SJCRH30 (cell line): ENCODE measurements at regions not wholly inside any gene's neighbourhood (a gene's known extent, or its start where the extent isn't known, plus 50 kb on each side); places are given as distances from the start of the nearest gene placed in this dataset.
"Not testable (repeated sequence)": the region's sequence is repeated elsewhere in the genome, so short reads cannot be mapped to it uniquely, and the experiment has no call there.

Experiments
- DNase-seq, 2 experiments: peaks; one replicate each; pipeline ENCODE4 v3.0.0-alpha.2; 2015 to 2020
- H3K27ac ChIP-seq: fragments of 250-450 bp; sonication (Bioruptor Pico); 2 replicates; pipeline ENCODE4 v1.5.1; 2020; ENCODE audit warnings: mild to moderate bottlenecking, moderate library complexity
- H3K27me3 ChIP-seq: fragments of 250-450 bp; sonication (Bioruptor Pico); 2 replicates; pipeline ENCODE4 v1.5.1; 2020; ENCODE audit warnings: mild to moderate bottlenecking, moderate library complexity
- H3K36me3 ChIP-seq: fragments of 250-450 bp; sonication (Bioruptor Pico); 2 replicates; pipeline ENCODE4 v1.5.1; 2020; ENCODE audit warnings: mild to moderate bottlenecking, moderate library complexity
- H3K4me1 ChIP-seq: fragments of 250-450 bp; sonication (Bioruptor Pico); 2 replicates; pipeline ENCODE4 v1.5.1; 2020; ENCODE audit warnings: mild to moderate bottlenecking, moderate library complexity
- H3K4me3 ChIP-seq: fragments of 250-450 bp; sonication (Bioruptor Pico); 2 replicates; pipeline ENCODE4 v1.5.1; 2020; ENCODE audit warnings: mild to moderate bottlenecking, moderate library complexity
- H3K9me3 ChIP-seq: fragments of 250-450 bp; sonication (Bioruptor Pico); replicated peaks from 2 replicates; pipeline ENCODE4 v1.5.1; 2020; ENCODE audit warnings: mild to moderate bottlenecking, moderate library complexity

GRCh38 chr12:72134246-72135020 lies 137.7 kb upstream of the TRHDE start:
- Histone ChIP-seq H3K27me3 (no peaks in the 10 kb centered on the region), H3K4me3 (no peak overlapping the region), H3K36me3 (no peaks in the 10 kb centered on the region), H3K27ac (no peak overlapping the region), H3K4me1 (no peaks in the 10 kb centered on the region), H3K9me3 (no peaks in the 10 kb centered on the region)
- DNase-seq: no peak

GRCh38 chr12:72135021-72135301 lies 137.2 kb upstream of the TRHDE start:
- Histone ChIP-seq H3K27ac (no peak overlapping the region), H3K4me1 (no peaks in the 10 kb centered on the region), H3K27me3 (no peaks in the 10 kb centered on the region), H3K36me3 (no peaks in the 10 kb centered on the region), H3K4me3 (no peak overlapping the region), H3K9me3 (no peaks in the 10 kb centered on the region)
- no peak for DNase-seq

- Histone ChIP-seq H3K27ac (no peak overlapping the region), H3K27me3 (no peaks in the 10 kb centered on the region), H3K4me3 (no peak overlapping the region), H3K4me1 (no peaks in the 10 kb centered on the region), H3K36me3 (no peaks in the 10 kb centered on the region), H3K9me3 (no peaks in the 10 kb centered on the region)
- peak in 1 of 2 experiments; percentile 1 for DNase-seq
These were observed 135.4 kb upstream of the TRHDE start for GRCh38 chr12:72136792-72137191.

- no peaks in the 10 kb centered on the region for H3K36me3 ChIP-seq
- H3K4me3 ChIP-seq: no peak overlapping the region
- DNase-seq: no peak
These were observed 132.8 kb upstream of the TRHDE start for GRCh38 chr12:72139411-72139810.

GRCh38 chr12:72141381-72141780 lies 130.8 kb upstream of the TRHDE start:
- DNase-seq: peak in 1 of 2 experiments; percentile 17
- Histone ChIP-seq H3K9me3 (no peaks in the 10 kb centered on the region), H3K27ac (no peak overlapping the region), H3K36me3 (no peaks in the 10 kb centered on the region), H3K4me3 (no peak overlapping the region), H3K27me3 (no peaks in the 10 kb centered on the region), H3K4me1 (no peaks in the 10 kb centered on the region)

More at GRCh38 chr12:72139411-72139810, 132.8 kb upstream of the TRHDE start:
- H3K27ac ChIP-seq: no peak overlapping the region
- no peaks in the 10 kb centered on the region for H3K27me3 ChIP-seq
- H3K4me1 ChIP-seq: no peaks in the 10 kb centered on the region
- no peaks in the 10 kb centered on the region for H3K9me3 ChIP-seq

GRCh38 chr12:72144553-72144952 lies 127.6 kb upstream of the TRHDE start:
- H3K27ac ChIP-seq: no peak overlapping the region
- no peaks in the 10 kb centered on the region for H3K27me3 ChIP-seq
- no peak overlapping the region for H3K4me3 ChIP-seq
- no peaks in the 10 kb centered on the region for H3K36me3 ChIP-seq
- H3K9me3 ChIP-seq: no peaks in the 10 kb centered on the region
- DNase-seq: no peak
- no peaks in the 10 kb centered on the region for H3K4me1 ChIP-seq

- no peak overlapping the region for H3K27ac ChIP-seq
- H3K4me3 ChIP-seq: no peak overlapping the region
- H3K4me1 ChIP-seq: no peaks in the 10 kb centered on the region
- H3K27me3 ChIP-seq: no peaks in the 10 kb centered on the region
- no peak for DNase-seq
- H3K9me3 ChIP-seq: no peaks in the 10 kb centered on the region
- H3K36me3 ChIP-seq: no peaks in the 10 kb centered on the region
These were observed 125.7 kb upstream of the TRHDE start for GRCh38 chr12:72146495-72146894.

- H3K27me3 ChIP-seq: no peaks in the 10 kb centered on the region
- no peaks in the 10 kb centered on the region for H3K4me1 ChIP-seq
- H3K4me3 ChIP-seq: no peak overlapping the region
- H3K27ac ChIP-seq: no peak overlapping the region
- no peaks in the 10 kb centered on the region for H3K36me3 ChIP-seq
- no peak for DNase-seq
- no peaks in the 10 kb centered on the region for H3K9me3 ChIP-seq
These were observed 123.5 kb upstream of the TRHDE start for GRCh38 chr12:72148709-72149108.

GRCh38 chr12:72162875-72163274 lies 109.3 kb upstream of the TRHDE start:
- Histone ChIP-seq H3K4me1 (no peaks in the 10 kb centered on the region), H3K9me3 (no peaks in the 10 kb centered on the region), H3K27ac (no peak overlapping the region), H3K36me3 (no peaks in the 10 kb centered on the region), H3K4me3 (no peak overlapping the region), H3K27me3 (no peaks in the 10 kb centered on the region)
- DNase-seq: no peak

GRCh38 chr12:72168851-72169250 lies 103.3 kb upstream of the TRHDE start:
- Histone ChIP-seq H3K9me3 (no peaks in the 10 kb centered on the region), H3K36me3 (no peaks in the 10 kb centered on the region), H3K27ac (no peak overlapping the region), H3K4me3 (no peak overlapping the region), H3K4me1 (no peaks in the 10 kb centered on the region), H3K27me3 (no peaks in the 10 kb centered on the region)
- no peak for DNase-seq

GRCh38 chr12:72173974-72174373 lies 98.2 kb upstream of the TRHDE start:
- no peak for DNase-seq
- no peaks in the 10 kb centered on the region for H3K4me1 ChIP-seq
- no peaks in the 10 kb centered on the region for H3K9me3 ChIP-seq
- no peaks in the 10 kb centered on the region for H3K36me3 ChIP-seq
- H3K27ac ChIP-seq: no peak overlapping the region
- H3K4me3 ChIP-seq: no peak overlapping the region
- no peaks in the 10 kb centered on the region for H3K27me3 ChIP-seq

GRCh38 chr12:72178244-72178643 lies 93.9 kb upstream of the TRHDE start:
- Histone ChIP-seq H3K4me1 (no peaks in the 10 kb centered on the region), H3K9me3 (no peaks in the 10 kb centered on the region), H3K4me3 (no peak overlapping the region), H3K27ac (no peak overlapping the region), H3K36me3 (no peaks in the 10 kb centered on the region), H3K27me3 (no peaks in the 10 kb centered on the region)
- DNase-seq: no peak

- H3K36me3 ChIP-seq: no peaks in the 10 kb centered on the region
- H3K9me3 ChIP-seq: no peaks in the 10 kb centered on the region
- no peak for DNase-seq
- H3K4me3 ChIP-seq: no peak overlapping the region
- H3K27ac ChIP-seq: no peak overlapping the region
- H3K4me1 ChIP-seq: no peaks in the 10 kb centered on the region
- H3K27me3 ChIP-seq: no peaks in the 10 kb centered on the region
These were observed 93.3 kb upstream of the TRHDE start for GRCh38 chr12:72178871-72179270.

- Histone ChIP-seq H3K27me3 (no peaks in the 10 kb centered on the region), H3K4me1 (no peaks in the 10 kb centered on the region), H3K4me3 (no peak overlapping the region), H3K36me3 (no peaks in the 10 kb centered on the region), H3K9me3 (no peaks in the 10 kb centered on the region), H3K27ac (no peak overlapping the region)
- no peak for DNase-seq
These were observed 92.3 kb upstream of the TRHDE start for GRCh38 chr12:72179841-72180240.

GRCh38 chr12:72184971-72185533 lies 87.1 kb upstream of the TRHDE start:
- not testable (repeated sequence) for H3K4me1 ChIP-seq, H3K9me3 ChIP-seq, H3K4me3 ChIP-seq, H3K36me3 ChIP-seq, DNase-seq, H3K27ac ChIP-seq, H3K27me3 ChIP-seq

- no peaks in the 10 kb centered on the region for H3K36me3 ChIP-seq
- H3K4me1 ChIP-seq: no peaks in the 10 kb centered on the region
- DNase-seq: no peak
- H3K4me3 ChIP-seq: no peak overlapping the region
- no peaks in the 10 kb centered on the region for H3K9me3 ChIP-seq
- no peak overlapping the region for H3K27ac ChIP-seq
- no peaks in the 10 kb centered on the region for H3K27me3 ChIP-seq
These were observed 82.9 kb upstream of the TRHDE start for GRCh38 chr12:72189266-72189665.
